B cell (primary cell): ENCODE measurements at regions not wholly inside any gene's neighbourhood (a gene's known extent, or its start where the extent isn't known, plus 50 kb on each side); places are given as distances from the start of the nearest gene placed in this dataset.

Experiments used
- CTCF ChIP-seq: fragments of 200-600 bp; IDR thresholded peaks from one replicate; pipeline ENCODE4 v1.8.0; 2022; ENCODE audit warnings: antibody characterized with exemption, mild to moderate bottlenecking
- EZH2 ChIP-seq: IDR thresholded peaks from 2 replicates; pipeline ENCODE4 v1.6.1; 2012; ENCODE audit warnings: borderline replicate concordance, low read depth, mild to moderate bottlenecking, moderate library complexity, low read length; ENCODE audit not compliant: insufficient read depth, poor library complexity, severe bottlenecking

- TF ChIP-seq CTCF (no peak), EZH2 (no peak)
Measured at GRCh38 chr12:90099288-90099687, 390.6 kb upstream of the ATP2B1 start.
